ENCODE measurements at regions not wholly inside any gene's neighbourhood (a gene's known extent, or its start where the extent isn't known, plus 50 kb on each side); places are given as distances from the start of the nearest gene placed in this dataset.

DNA sequence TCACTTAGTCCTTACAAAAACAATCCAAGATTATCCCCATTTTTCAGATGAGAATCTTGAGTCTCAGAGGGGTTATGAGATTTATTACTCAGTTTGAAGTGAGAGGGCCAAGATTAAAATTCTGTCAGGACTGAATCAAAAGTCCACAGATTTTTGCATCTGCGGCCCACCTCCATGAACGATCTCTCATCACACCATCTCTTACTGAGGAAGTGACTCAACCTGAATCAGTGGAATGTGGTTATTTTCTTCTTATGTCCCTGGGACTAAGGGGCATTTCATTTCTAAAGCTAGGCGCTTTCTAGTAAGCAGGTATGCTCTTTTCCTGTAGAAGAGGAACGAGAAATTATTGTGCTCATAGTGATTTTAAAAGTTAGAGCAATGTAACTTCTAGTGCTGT lies 360.3 kb upstream of the SPHKAP start:
- TF ChIP-seq CTCF (IDR thresholded peaks at IDR 0.05), result no peak
- Histone ChIP-seq H3K27me3 (no peaks in the 10 kb centered on the region), H3K27ac (no peak overlapping the region), H3K9me3 (peaks cover 0 to 3% of the 10 kb centered on the region in 2 donors), H3K4me1 (peaks cover 0 to 3% of the 10 kb centered on the region in 2 donors), H3K36me3 (no peaks in the 10 kb centered on the region), H3K4me3 (no peak overlapping the region)
- intact Hi-C loops (cut with DNase I), result no loop called here
- DNase-seq (ENCODE audit: low spot score in 2 of 2), result no peak

DNA sequence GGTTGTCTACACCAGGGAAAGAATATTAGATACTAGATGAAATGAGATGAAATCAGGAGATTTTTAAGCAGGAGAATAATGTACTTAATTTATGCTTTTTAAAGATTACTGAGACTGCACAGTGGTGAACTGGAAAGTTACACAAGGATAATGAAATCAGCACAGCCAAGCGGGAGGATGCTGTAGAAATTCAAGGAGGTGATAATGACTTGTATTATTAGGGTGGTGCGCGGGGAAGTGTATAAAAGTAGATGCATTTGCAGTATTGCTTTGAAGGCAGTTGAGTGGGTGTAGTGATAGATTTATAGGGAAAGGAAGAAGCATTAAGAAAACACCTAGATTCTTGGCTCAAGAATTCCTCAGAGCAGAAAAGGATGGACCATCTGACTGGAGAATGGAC lies 359.5 kb upstream of the SPHKAP start:
- DNase-seq (ENCODE audit: low spot score in 2 of 2), result no peak
- no peaks in the 10 kb centered on the region for H3K9me3 ChIP-seq
- H3K4me1 ChIP-seq, result peaks cover 0 to 3% of the 10 kb centered on the region in 2 donors
- intact Hi-C loops (cut with DNase I), result no loop called here
- H3K4me3 ChIP-seq, result no peak overlapping the region
- H3K27ac ChIP-seq, result no peak overlapping the region
- TF ChIP-seq CTCF (IDR thresholded peaks at IDR 0.05), result no peak
- no peaks in the 10 kb centered on the region for H3K36me3 ChIP-seq
- no peaks in the 10 kb centered on the region for H3K27me3 ChIP-seq

- no peaks in the 10 kb centered on the region for H3K27me3 ChIP-seq
- H3K27ac ChIP-seq, result no peak overlapping the region
- H3K4me3 ChIP-seq, result no peak overlapping the region
- no peak for TF ChIP-seq CTCF (IDR thresholded peaks at IDR 0.05)
- DNase-seq (ENCODE audit: low spot score in 2 of 2), result no peak
- H3K4me1 ChIP-seq, result no peaks in the 10 kb centered on the region
- H3K9me3 ChIP-seq, result no peaks in the 10 kb centered on the region
- intact Hi-C loops (cut with DNase I), result no loop called here
- no peaks in the 10 kb centered on the region for H3K36me3 ChIP-seq
Observed at GRCh38 chr2:228535396-228535795, 353.9 kb upstream of the SPHKAP start.

DNA sequence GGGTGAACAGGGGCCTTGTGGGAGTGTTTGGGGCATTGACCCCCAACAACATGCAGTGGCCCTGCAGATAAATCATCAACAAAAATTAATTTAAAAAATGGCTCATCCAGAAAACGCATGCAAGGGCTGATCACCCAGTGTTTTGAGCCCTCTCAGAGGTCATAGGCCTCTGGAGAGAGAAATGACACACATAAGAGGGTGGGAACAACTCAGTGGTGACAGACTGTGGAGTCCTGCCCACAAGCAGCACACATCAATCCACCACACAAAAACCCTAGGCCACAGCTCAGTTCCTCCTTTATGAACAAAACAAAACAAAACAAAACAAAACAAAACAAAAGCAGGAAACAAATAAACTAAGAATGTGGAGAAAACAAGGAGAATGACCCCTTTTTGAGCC lies 351.7 kb upstream of the SPHKAP start:
- Histone ChIP-seq H3K27me3 (no peaks in the 10 kb centered on the region), H3K4me1 (no peaks in the 10 kb centered on the region), H3K4me3 (no peak overlapping the region), H3K27ac (no peak overlapping the region), H3K9me3 (no peaks in the 10 kb centered on the region), H3K36me3 (no peaks in the 10 kb centered on the region)
- no peak for DNase-seq (ENCODE audit: low spot score in 2 of 2)
- intact Hi-C loops (cut with DNase I), result no loop called here
- TF ChIP-seq CTCF (IDR thresholded peaks at IDR 0.05), result no peak

GRCh38 chr2:228532233-228532632 lies 350.7 kb upstream of the SPHKAP start:
- TF ChIP-seq CTCF (IDR thresholded peaks at IDR 0.05), result no peak
- H3K27ac ChIP-seq, result no peak overlapping the region
- intact Hi-C loops (cut with DNase I), result no loop called here
- no peak overlapping the region for H3K4me3 ChIP-seq
- no peaks in the 10 kb centered on the region for H3K27me3 ChIP-seq
- DNase-seq (ENCODE audit: low spot score in 2 of 2), result no peak
- H3K36me3 ChIP-seq, result no peaks in the 10 kb centered on the region
- H3K9me3 ChIP-seq, result no peaks in the 10 kb centered on the region
- no peaks in the 10 kb centered on the region for H3K4me1 ChIP-seq

GRCh38 chr2:228527197-228527881 lies 345.9 kb upstream of the SPHKAP start:
- Histone ChIP-seq H3K27me3 (no peaks in the 10 kb centered on the region), H3K27ac (no peak overlapping the region), H3K4me1 (no peaks in the 10 kb centered on the region), H3K36me3 (no peaks in the 10 kb centered on the region), H3K4me3 (no peak overlapping the region), H3K9me3 (no peaks in the 10 kb centered on the region)
- no peak for TF ChIP-seq CTCF (IDR thresholded peaks at IDR 0.05)
- no peak for DNase-seq (ENCODE audit: low spot score in 2 of 2)
- intact Hi-C loops (cut with DNase I), result no loop called here

Measured in ascending aorta (tissue), 2 donors.